OCI-LY1 (cell line): ENCODE measurements at regions not wholly inside any gene's neighbourhood (a gene's known extent, or its start where the extent isn't known, plus 50 kb on each side); places are given as distances from the start of the nearest gene placed in this dataset.

Experiments used
- H2AFZ ChIP-seq: fragments of 200-600 bp; sonication (generic), shearing (Covaris generic); 2 replicates; pipeline ENCODE4 v1.6.0; 2014; ENCODE audit warnings: antibody characterized with exemption, mild to moderate bottlenecking, low read length
- H3F3A ChIP-seq: fragments of 200-600 bp; sonication (generic), shearing (Covaris generic); 2 replicates; pipeline ENCODE4 v1.6.0; 2014; ENCODE audit warnings: mild to moderate bottlenecking, antibody characterized with exemption, low read length, moderate library complexity; ENCODE audit not compliant: insufficient read depth
- H3K27ac ChIP-seq: fragments of 200-600 bp; sonication (generic); 2 replicates; pipeline ENCODE4 v1.5.1; 2014; ENCODE audit warnings: low read length, mixed run types, mild to moderate bottlenecking, low read depth; ENCODE audit not compliant: poor library complexity, severe bottlenecking
- H3K27me3 ChIP-seq: fragments of 200-600 bp; sonication (generic); 2 replicates; pipeline ENCODE4 v1.6.0; 2014; ENCODE audit warnings: antibody characterized with exemption, mild to moderate bottlenecking, low read length, moderate library complexity; ENCODE audit not compliant: insufficient read depth
- H3K36me3 ChIP-seq: fragments of 200-600 bp; sonication (generic); 2 replicates; pipeline ENCODE4 v1.6.1; 2014; ENCODE audit warnings: mild to moderate bottlenecking, antibody characterized with exemption, low read length, moderate library complexity, mixed read lengths; ENCODE audit not compliant: insufficient read depth
- H3K4me1 ChIP-seq: fragments of 200-600 bp; sonication (generic); 2 replicates; pipeline ENCODE4 v1.5.1; 2014; ENCODE audit warnings: mild to moderate bottlenecking, low read length, moderate library complexity; ENCODE audit not compliant: insufficient read depth, severe bottlenecking
- H3K4me2 ChIP-seq: fragments of 200-600 bp; sonication (generic), shearing (Covaris generic); 2 replicates; pipeline ENCODE4 v1.6.1; 2014; ENCODE audit warnings: low read length
- H3K4me3 ChIP-seq: fragments of 200-600 bp; sonication (generic); 2 replicates; pipeline ENCODE4 v1.5.1; 2014; ENCODE audit warnings: low read length, low read depth, mild to moderate bottlenecking, mixed read lengths; ENCODE audit not compliant: poor library complexity, severe bottlenecking
- H3K79me2 ChIP-seq: fragments of 200-600 bp; shearing (Covaris generic); 2 replicates; pipeline ENCODE4 v1.6.1; 2016; ENCODE audit warnings: mixed run types, low read length, mixed read lengths; ENCODE audit not compliant: insufficient read depth
- H3K9ac ChIP-seq: fragments of 200-600 bp; sonication (generic), shearing (Covaris generic); 2 replicates; pipeline ENCODE4 v1.6.1; 2014; ENCODE audit warnings: mild to moderate bottlenecking, low read length, mixed read lengths
- H3K9me2 ChIP-seq: fragments of 200-600 bp; sonication (generic), shearing (Covaris generic); 2 replicates; pipeline ENCODE4 v1.6.1; 2014; ENCODE audit warnings: low read depth, mild to moderate bottlenecking, low read length, mixed read lengths
- H3K9me3 ChIP-seq: fragments of 200-600 bp; shearing (Covaris generic); 2 replicates; pipeline ENCODE4 v1.6.1; 2014; ENCODE audit warnings: low read length, mixed read lengths
- H4K20me1 ChIP-seq: fragments of 200-600 bp; sonication (generic), shearing (Covaris generic); 2 replicates; pipeline ENCODE4 v1.6.0; 2016; ENCODE audit warnings: mild to moderate bottlenecking, low read length; ENCODE audit not compliant: insufficient read depth
- EZH2 ChIP-seq: fragments of 200-600 bp; sonication (generic), shearing (Covaris generic); IDR thresholded peaks from 2 replicates; pipeline ENCODE4 v1.8.0; 2017; ENCODE audit warnings: borderline replicate concordance, mixed run types, mild to moderate bottlenecking, antibody characterized with exemption, low read length, moderate library complexity, mixed read lengths
- TF ChIP-seq, protein P1 (sequence below): fragments of 200-600 bp; sonication (generic), shearing (Covaris generic); IDR thresholded peaks from 2 replicates; pipeline ENCODE4 v1.5.1; 2017; ENCODE audit warnings: mild to moderate bottlenecking, antibody characterized with exemption, low read length, moderate library complexity, mixed read lengths

GRCh38 chr13:106836186-106836802, 268.4 kb upstream of the ARGLU1 start:
- Histone ChIP-seq H4K20me1 (no peaks in the 10 kb centered on the region), H3K9me3 (no peaks in the 10 kb centered on the region), H3K9ac (no peak overlapping the region), H3K27ac (no peak overlapping the region), H2AFZ (no peak overlapping the region), H3F3A (no peaks in the 10 kb centered on the region), H3K4me1 (no peaks in the 10 kb centered on the region), H3K4me3 (no peak overlapping the region), H3K79me2 (no peaks in the 10 kb centered on the region), H3K4me2 (no peak overlapping the region), H3K9me2 (no peaks in the 10 kb centered on the region), H3K27me3 (no peaks in the 10 kb centered on the region), H3K36me3 (no peaks in the 10 kb centered on the region)
- TF ChIP-seq, protein P1, sequence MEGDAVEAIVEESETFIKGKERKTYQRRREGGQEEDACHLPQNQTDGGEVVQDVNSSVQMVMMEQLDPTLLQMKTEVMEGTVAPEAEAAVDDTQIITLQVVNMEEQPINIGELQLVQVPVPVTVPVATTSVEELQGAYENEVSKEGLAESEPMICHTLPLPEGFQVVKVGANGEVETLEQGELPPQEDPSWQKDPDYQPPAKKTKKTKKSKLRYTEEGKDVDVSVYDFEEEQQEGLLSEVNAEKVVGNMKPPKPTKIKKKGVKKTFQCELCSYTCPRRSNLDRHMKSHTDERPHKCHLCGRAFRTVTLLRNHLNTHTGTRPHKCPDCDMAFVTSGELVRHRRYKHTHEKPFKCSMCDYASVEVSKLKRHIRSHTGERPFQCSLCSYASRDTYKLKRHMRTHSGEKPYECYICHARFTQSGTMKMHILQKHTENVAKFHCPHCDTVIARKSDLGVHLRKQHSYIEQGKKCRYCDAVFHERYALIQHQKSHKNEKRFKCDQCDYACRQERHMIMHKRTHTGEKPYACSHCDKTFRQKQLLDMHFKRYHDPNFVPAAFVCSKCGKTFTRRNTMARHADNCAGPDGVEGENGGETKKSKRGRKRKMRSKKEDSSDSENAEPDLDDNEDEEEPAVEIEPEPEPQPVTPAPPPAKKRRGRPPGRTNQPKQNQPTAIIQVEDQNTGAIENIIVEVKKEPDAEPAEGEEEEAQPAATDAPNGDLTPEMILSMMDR, result no peak
- no peak for TF ChIP-seq EZH2

- Histone ChIP-seq H3K79me2 (no peaks in the 10 kb centered on the region), H3K4me3 (no peak overlapping the region), H3K36me3 (no peaks in the 10 kb centered on the region), H3K4me2 (no peak overlapping the region), H3K27me3 (no peaks in the 10 kb centered on the region), H3K27ac (no peak overlapping the region), H3K4me1 (no peaks in the 10 kb centered on the region), H3K9ac (no peak overlapping the region), H3F3A (no peaks in the 10 kb centered on the region), H3K9me3 (no peaks in the 10 kb centered on the region), H4K20me1 (no peaks in the 10 kb centered on the region), H2AFZ (no peak overlapping the region), H3K9me2 (no peaks in the 10 kb centered on the region)
- TF ChIP-seq EZH2, result no peak
- TF ChIP-seq, protein P1, result no peak
These were observed 267.5 kb upstream of the ARGLU1 start for GRCh38 chr13:106835477-106835876.

GRCh38 chr13:106821979-106822378, 254.0 kb upstream of the ARGLU1 start:
- no peaks in the 10 kb centered on the region for H3F3A ChIP-seq
- no peaks in the 10 kb centered on the region for H3K36me3 ChIP-seq
- H2AFZ ChIP-seq, result no peak overlapping the region
- TF ChIP-seq EZH2, result no peak
- TF ChIP-seq, protein P1, result no peak
- no peak overlapping the region for H3K4me3 ChIP-seq
- H3K9me3 ChIP-seq, result no peaks in the 10 kb centered on the region
- H3K27ac ChIP-seq, result no peak overlapping the region
- no peaks in the 10 kb centered on the region for H3K4me1 ChIP-seq
- H3K9ac ChIP-seq, result no peak overlapping the region
- H3K9me2 ChIP-seq, result no peaks in the 10 kb centered on the region
- no peaks in the 10 kb centered on the region for H4K20me1 ChIP-seq
- no peak overlapping the region for H3K4me2 ChIP-seq
- no peaks in the 10 kb centered on the region for H3K27me3 ChIP-seq
- H3K79me2 ChIP-seq, result no peaks in the 10 kb centered on the region; the same call in 1 of the 2 replicates
